GM19372 (cell line): ENCODE measurements at regions not wholly inside any gene's neighbourhood (a gene's known extent, or its start where the extent isn't known, plus 50 kb on each side); places are given as distances from the start of the nearest gene placed in this dataset.

Source experiments
- ATAC-seq: cut with Tn5 transposase; IDR thresholded peaks from one replicate; pipeline ENCODE4 v1.9.1; 2021; ENCODE audit warnings: mild to moderate bottlenecking, low read depth, moderate library complexity; ENCODE audit not compliant: unreplicated experiment

GRCh38 chr2:60652832-60653340, 99.4 kb upstream of the BCL11A start:
- no peak for ATAC-seq

- ATAC-seq = no peak
These were observed 98.4 kb upstream of the PAPOLG start for GRCh38 chr2:60657673-60658072.

- no peak for ATAC-seq
These were observed 97.0 kb upstream of the PAPOLG start for GRCh38 chr2:60659026-60659425.

GRCh38 chr2:60661073-60661738, 94.9 kb upstream of the PAPOLG start:
- no peak for ATAC-seq

GRCh38 chr2:60662781-60663180, 93.3 kb upstream of the PAPOLG start:
- no peak for ATAC-seq

- no peak for ATAC-seq
These were observed 84.1 kb upstream of the PAPOLG start for GRCh38 chr2:60671966-60672365.

- peak; percentile 100 for ATAC-seq
These were observed 81.4 kb upstream of the PAPOLG start for GRCh38 chr2:60674524-60675165.

- no peak for ATAC-seq
These were observed 80.8 kb upstream of the PAPOLG start for GRCh38 chr2:60675301-60675700.

GRCh38 chr2:60676706-60677330, 79.2 kb upstream of the PAPOLG start:
- no peak for ATAC-seq

GRCh38 chr2:60677356-60677755, 78.7 kb upstream of the PAPOLG start:
- no peak for ATAC-seq

GRCh38 chr2:60678551-60678950, 77.5 kb upstream of the PAPOLG start:
- ATAC-seq = no peak

- ATAC-seq = no peak
These were observed 76.9 kb upstream of the PAPOLG start for GRCh38 chr2:60679036-60679780.

- ATAC-seq = no peak
These were observed 62.5 kb upstream of the PAPOLG start for GRCh38 chr2:60693551-60693950.

GRCh38 chr2:60695793-60696192, 60.3 kb upstream of the PAPOLG start:
- no peak for ATAC-seq

GRCh38 chr2:60699617-60700016, 56.5 kb upstream of the PAPOLG start:
- ATAC-seq = no peak

GRCh38 chr2:60706021-60706420, 50.0 kb upstream of the PAPOLG start:
- ATAC-seq = no peak
